ENCODE measurements at regions not wholly inside any gene's neighbourhood (a gene's known extent, or its start where the extent isn't known, plus 50 kb on each side); places are given as distances from the start of the nearest gene placed in this dataset.

GRCh38 chr4:123896446-123897071 lies 500.0 kb downstream of the SPRY1 start:
- DNase-seq: no peak

- DNase-seq: no peak
These were observed 502.5 kb downstream of the SPRY1 start for GRCh38 chr4:123898946-123899666.

GRCh38 chr4:123904882-123905281 lies 508.3 kb downstream of the SPRY1 start:
- DNase-seq: no peak

- DNase-seq: no peak
These were observed 517.0 kb downstream of the SPRY1 start for GRCh38 chr4:123913598-123913997.

GRCh38 chr4:123916821-123917220 lies 520.2 kb downstream of the SPRY1 start:
- DNase-seq: no peak

GRCh38 chr4:123919576-123920098 lies 523.0 kb downstream of the SPRY1 start:
- no peak for DNase-seq

GRCh38 chr4:123921339-123921738 lies 524.7 kb downstream of the SPRY1 start:
- DNase-seq: no peak

- DNase-seq: no peak
These were observed 526.3 kb downstream of the SPRY1 start for GRCh38 chr4:123922847-123923246.

GRCh38 chr4:123924536-123924935 lies 527.9 kb downstream of the SPRY1 start:
- DNase-seq: no peak

GRCh38 chr4:123929565-123929964 lies 533.0 kb downstream of the SPRY1 start:
- no peak for DNase-seq

GRCh38 chr4:123930996-123931395 lies 534.4 kb downstream of the SPRY1 start:
- DNase-seq: no peak

- no peak for DNase-seq
These were observed 537.5 kb downstream of the SPRY1 start for GRCh38 chr4:123934096-123934495.

- no peak for DNase-seq
These were observed 540.0 kb downstream of the SPRY1 start for GRCh38 chr4:123936621-123937043.

- DNase-seq: no peak
These were observed 541.0 kb downstream of the SPRY1 start for GRCh38 chr4:123937581-123937980.

- DNase-seq: no peak
These were observed 543.0 kb downstream of the SPRY1 start for GRCh38 chr4:123939621-123940020.

GRCh38 chr4:123940604-123941003 lies 544.0 kb downstream of the SPRY1 start:
- no peak for DNase-seq

GRCh38 chr4:123941306-123941705 lies 544.7 kb downstream of the SPRY1 start:
- no peak for DNase-seq

GRCh38 chr4:123943976-123944375 lies 547.4 kb downstream of the SPRY1 start:
- DNase-seq: no peak

GRCh38 chr4:123945301-123945700 lies 548.7 kb downstream of the SPRY1 start:
- no peak for DNase-seq

GRCh38 chr4:123950530-123950929 lies 553.9 kb downstream of the SPRY1 start:
- no peak for DNase-seq

- DNase-seq: no peak
These were observed 556.1 kb downstream of the SPRY1 start for GRCh38 chr4:123952530-123953274.

GRCh38 chr4:123953566-123953965 lies 557.0 kb downstream of the SPRY1 start:
- DNase-seq: no peak

- no peak for DNase-seq
These were observed 557.6 kb downstream of the SPRY1 start for GRCh38 chr4:123954220-123954619.

Data from NCI-H774 (cell line).